Endothelial cell of umbilical vein (primary cell): ENCODE measurements at regions not wholly inside any gene's neighbourhood (a gene's known extent, or its start where the extent isn't known, plus 50 kb on each side); places are given as distances from the start of the nearest gene placed in this dataset.

ENCODE experiments used
- BruUV-seq: library from RNA; stranded (reverse); fragments of 400-500 nt; replicated peaks from 2 replicates; lab custom pipeline; 2021; lab: Mats Ljungman, UMichigan
- CTCF ChIA-PET: fragments of 300-600, 350-600 bp; sonication (Branson Sonifier 250); formaldehyde crosslinking; loops from one replicate; lab custom pipeline; 2021; ENCODE audit warnings: antibody characterized with exemption, inconsistent platforms; lab: Charles Lee
- POLR2A ChIA-PET: fragments of 300-600, 350-600 bp; sonication (Branson Sonifier 250); formaldehyde crosslinking; loops from one replicate; lab custom pipeline; 2021; ENCODE audit warnings: antibody characterized with exemption, inconsistent platforms; lab: Charles Lee
- DNase-seq: peaks from one replicate; pipeline ENCODE4 v3.0.0-alpha.2; 2011; ENCODE audit warnings: low read depth, low spot score
- FAIRE-seq: peaks from 2 replicates; lab custom pipeline; 2011; peaks lifted over from hg19 to GRCh38; lab: Jason Lieb, UNC
- H2AFZ ChIP-seq: 2 replicates; pipeline ENCODE4 v1.6.0; 2012; ENCODE audit warnings: low read depth, low read length, control low read depth, inconsistent platforms
- H3K27ac ChIP-seq: 2 replicates; pipeline ENCODE4 v1.5.1; 2011; ENCODE audit warnings: low read depth, mild to moderate bottlenecking, control low read depth, low read length, moderate library complexity; ENCODE audit not compliant: insufficient read depth
- H3K27me3 ChIP-seq, 2 experiments: 2 replicates each; pipeline versions ENCODE4 v1.6.0 to v1.6.1; 2011; ENCODE audit warnings: low read length in 2 of 2, mixed read lengths in 1 of 2; ENCODE audit not compliant: control insufficient read depth in 2 of 2, insufficient read depth in 2 of 2
- H3K36me3 ChIP-seq, 2 experiments: 2 replicates in 1 of 2; 3 replicates in 1 of 2; pipeline ENCODE4 v1.5.1; 2011; ENCODE audit warnings: low read length in 2 of 2, mild to moderate bottlenecking in 1 of 2, moderate library complexity in 1 of 2; ENCODE audit not compliant: control insufficient read depth in 2 of 2, insufficient read depth in 2 of 2; ENCODE audit errors: extremely low read depth in 1 of 2
- H3K4me1 ChIP-seq: 3 replicates; pipeline ENCODE4 v1.5.1; 2011; ENCODE audit warnings: mild to moderate bottlenecking, low read length; ENCODE audit not compliant: control insufficient read depth, insufficient read depth; ENCODE audit errors: extremely low read depth
- H3K4me2 ChIP-seq: 2 replicates; pipeline ENCODE4 v1.6.1; 2011; ENCODE audit warnings: low read length, control low read depth, mixed read lengths; ENCODE audit not compliant: insufficient read depth
- H3K4me3 ChIP-seq, 3 experiments: fragments of 200-600 bp in 1 of 3; sonication (generic), shearing (Covaris generic) in 1 of 3; replicated peaks in 1 of 3; 2 replicates each; pipeline ENCODE4 v1.5.1; 2011 to 2016; ENCODE audit warnings: control low read depth in 3 of 3, low read length in 3 of 3, mild to moderate bottlenecking in 2 of 3, inconsistent platforms in 1 of 3, low read depth in 1 of 3, moderate library complexity in 1 of 3; ENCODE audit not compliant: insufficient read depth in 1 of 3
- H3K79me2 ChIP-seq: 2 replicates; pipeline ENCODE4 v1.6.0; 2012; ENCODE audit warnings: low read length, inconsistent platforms; ENCODE audit not compliant: control insufficient read depth, insufficient read depth
- H3K9ac ChIP-seq: replicated peaks from 2 replicates; pipeline ENCODE3; 2011; ENCODE audit warnings: low read length, control low read depth; ENCODE audit not compliant: insufficient read depth; ENCODE audit errors: extremely low read depth
- H3K9me1 ChIP-seq: replicated peaks from 3 replicates; pipeline ENCODE4 v1.6.0; 2011; ENCODE audit warnings: mild to moderate bottlenecking, low read length; ENCODE audit not compliant: control insufficient read depth, insufficient read depth; ENCODE audit errors: extremely low read depth
- H3K9me3 ChIP-seq: replicated peaks from 2 replicates; pipeline ENCODE4 v1.5.1; 2012; ENCODE audit warnings: low read length, inconsistent platforms; ENCODE audit not compliant: control insufficient read depth, insufficient read depth
- H4K20me1 ChIP-seq: replicated peaks from 2 replicates; pipeline ENCODE3; 2011; ENCODE audit warnings: mild to moderate bottlenecking, low read length; ENCODE audit not compliant: control insufficient read depth, insufficient read depth; ENCODE audit errors: extremely low read depth
- CTCF ChIP-seq, 2 donors: IDR thresholded peaks; 1 replicate in 1 of 2; 2 replicates in 1 of 2; pipeline ENCODE4 v1.5.1; 2011; ENCODE audit warnings: low read length in 2 of 2, mild to moderate bottlenecking in 2 of 2, moderate library complexity in 2 of 2, control low read depth in 1 of 2, inconsistent platforms in 1 of 2, low read depth in 1 of 2; ENCODE audit not compliant: insufficient read depth in 1 of 2; ENCODE audit errors: extremely low read depth in 1 of 2
- EZH2 ChIP-seq: IDR thresholded peaks from 2 replicates; pipeline ENCODE4 v1.6.1; 2012; ENCODE audit warnings: borderline replicate concordance, low read depth, mild to moderate bottlenecking, moderate library complexity, low read length, inconsistent platforms; ENCODE audit not compliant: severe bottlenecking
- FOS ChIP-seq: IDR thresholded peaks from 2 replicates; pipeline ENCODE4 v1.6.1; 2011; ENCODE audit warnings: mild to moderate bottlenecking, low read length, moderate library complexity, borderline replicate concordance; ENCODE audit not compliant: insufficient read depth
- GATA2 ChIP-seq: IDR thresholded peaks from 2 replicates; pipeline ENCODE4 v1.7.0; 2011; ENCODE audit warnings: low read depth, mild to moderate bottlenecking, moderate library complexity, mixed read lengths, low read length; ENCODE audit not compliant: insufficient read length, insufficient read depth
- JUN ChIP-seq: IDR thresholded peaks from 2 replicates; pipeline ENCODE4 v1.6.1; 2011; ENCODE audit warnings: borderline replicate concordance, low read depth; ENCODE audit not compliant: insufficient read length, insufficient read depth
- MAX ChIP-seq: IDR thresholded peaks from 2 replicates; pipeline ENCODE4 v1.6.1; 2011; ENCODE audit not compliant: insufficient read depth, insufficient read length
- MYC ChIP-seq: IDR thresholded peaks from one replicate; pipeline ENCODE4 v1.6.1; 2011; ENCODE audit warnings: mild to moderate bottlenecking, low read depth, low read length
- POLR2A ChIP-seq: IDR thresholded peaks from 2 replicates; pipeline ENCODE4 v1.6.1; 2012; ENCODE audit warnings: low read depth, mild to moderate bottlenecking, control low read depth, low read length
- POLR2AphosphoS5 ChIP-seq: IDR thresholded peaks from 2 replicates; pipeline ENCODE4 v1.6.1; 2012; ENCODE audit warnings: low read depth, mild to moderate bottlenecking, control low read depth, low read length, moderate library complexity; ENCODE audit not compliant: insufficient read depth
- dilution Hi-C: fragments of 300-500 bp; cut with MboI; formaldehyde crosslinking; loops from one replicate; pipeline ENCODE4 v1.15.0; 2019; ENCODE audit warnings: low sequenced_read_pairs; ENCODE audit not compliant: extremely low pct_ligation_motif_present
- intact Hi-C: fragments of 100-400 bp; cut with micrococcal nuclease; formaldehyde crosslinking; loops from one replicate; pipeline ENCODE4 v1.10.0; 2022

- Histone ChIP-seq H3K79me2 (no peaks in the 10 kb centered on the region), H3K4me3 (no peak overlapping the region), H3K9ac (no peak overlapping the region), H3K27ac (no peak overlapping the region), H4K20me1 (no peaks in the 10 kb centered on the region), H2AFZ (no peak overlapping the region), H3K36me3 (no peaks in the 10 kb centered on the region), H3K4me1 (no peaks in the 10 kb centered on the region), H3K4me2 (no peak overlapping the region), H3K9me1 (no peaks in the 10 kb centered on the region), H3K9me3 (peaks cover 3% of the 10 kb centered on the region), H3K27me3 (no peaks in the 10 kb centered on the region)
- no peak for DNase-seq
- intact Hi-C loops: no loop called here
- ChIA-PET CTCF (interaction anchor here (1.2 kb wide), 1 partner anchor 48 kb away, joined by 4 read pairs; no protein-coding TSS in a partner anchor), POLR2A (no interaction called here)
- TF ChIP-seq CTCF (IDR thresholded peaks at IDR 0.05; ENCODE audit: extremely low read depth in 1 of 2, insufficient read depth in 1 of 2, low read depth in 1 of 2, low read length in 2 of 2): no peak
- TF ChIP-seq MYC: no peak
- no peak for TF ChIP-seq EZH2
- no peak for TF ChIP-seq JUN
- TF ChIP-seq FOS: no peak
- TF ChIP-seq GATA2: no peak
- TF ChIP-seq POLR2AphosphoS5: no peak
- no peak for TF ChIP-seq POLR2A
- no peak for TF ChIP-seq MAX
- no peak for FAIRE-seq
- dilution Hi-C loops: no loop called here
- BruUV-seq: no TSS peak
Measured at GRCh38 chr18:30613467-30613801, 429.1 kb downstream of the DSC3 start.
